GM19438 (cell line): ENCODE measurements at regions not wholly inside any gene's neighbourhood (a gene's known extent, or its start where the extent isn't known, plus 50 kb on each side); places are given as distances from the start of the nearest gene placed in this dataset.

Source experiments
- ATAC-seq: cut with Tn5 transposase; IDR thresholded peaks from one replicate; pipeline ENCODE4 v1.9.1; 2021; ENCODE audit warnings: low read depth; ENCODE audit not compliant: unreplicated experiment

DNA sequence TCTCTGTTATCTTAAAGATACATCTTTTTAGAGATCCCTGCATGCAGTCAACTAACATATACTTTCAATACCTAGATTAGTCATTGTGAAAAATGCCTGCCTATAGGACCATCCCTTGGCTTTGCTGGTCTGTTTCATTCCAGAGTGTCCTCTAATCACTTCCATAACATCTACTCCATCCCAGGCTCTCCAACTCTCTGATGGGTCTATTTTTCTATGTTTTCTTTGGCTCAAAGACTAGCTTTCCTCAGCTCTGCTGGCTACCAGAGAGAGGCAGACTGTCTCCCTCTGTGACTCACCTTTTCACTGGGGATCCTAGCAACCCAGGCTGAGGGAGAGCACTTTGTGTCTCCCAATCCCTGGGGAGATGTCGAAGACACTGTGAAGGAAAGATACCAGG lies 547.7 kb upstream of the MCTP2 start:
- no peak for ATAC-seq

DNA sequence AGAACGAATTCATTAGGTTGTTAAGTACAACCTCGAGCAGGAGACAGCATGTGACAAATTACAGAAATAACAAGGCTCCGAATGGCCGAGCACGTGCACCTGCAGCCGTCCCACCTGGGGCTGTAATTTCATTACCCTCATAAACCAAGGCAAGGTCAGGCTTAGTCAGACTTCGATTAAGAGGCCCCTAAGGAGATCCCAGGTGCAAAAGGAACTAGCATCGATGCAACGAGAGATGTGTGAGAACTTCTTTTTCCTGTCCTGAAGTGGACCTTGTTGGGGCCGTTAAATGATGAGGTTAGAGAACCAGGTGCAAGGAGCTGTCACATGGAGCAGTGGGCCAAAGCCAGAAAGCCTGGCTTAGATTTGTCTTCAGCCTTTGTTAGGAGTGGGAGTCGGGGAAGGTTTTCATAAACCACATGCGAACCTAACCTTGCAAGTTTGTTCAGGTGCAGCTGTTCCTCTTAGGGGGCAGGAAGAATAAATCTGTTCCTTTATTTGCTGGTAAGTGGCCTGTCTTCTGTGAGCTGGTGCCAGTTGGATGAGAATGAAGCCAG lies 559.9 kb upstream of the MCTP2 start:
- ATAC-seq: no peak

DNA sequence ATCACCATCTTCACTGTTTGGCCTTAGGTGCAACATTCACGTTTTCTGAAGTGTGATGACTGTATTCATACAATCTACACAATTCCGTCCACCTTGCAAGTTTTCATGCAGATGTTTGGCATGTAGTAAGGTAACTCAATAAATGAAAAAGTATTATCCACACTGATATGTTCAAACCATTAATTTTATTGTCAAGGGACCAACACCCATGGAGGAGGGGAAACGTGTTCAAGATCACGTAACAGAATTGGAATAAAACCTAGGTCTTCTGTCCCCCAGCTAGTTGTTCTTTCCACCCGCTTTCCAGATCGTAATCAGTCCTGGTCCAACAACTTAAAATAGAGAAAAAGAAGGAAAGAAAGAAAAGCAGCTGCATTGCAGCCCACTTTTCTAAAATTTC lies 560.4 kb upstream of the MCTP2 start:
- ATAC-seq: no peak

DNA sequence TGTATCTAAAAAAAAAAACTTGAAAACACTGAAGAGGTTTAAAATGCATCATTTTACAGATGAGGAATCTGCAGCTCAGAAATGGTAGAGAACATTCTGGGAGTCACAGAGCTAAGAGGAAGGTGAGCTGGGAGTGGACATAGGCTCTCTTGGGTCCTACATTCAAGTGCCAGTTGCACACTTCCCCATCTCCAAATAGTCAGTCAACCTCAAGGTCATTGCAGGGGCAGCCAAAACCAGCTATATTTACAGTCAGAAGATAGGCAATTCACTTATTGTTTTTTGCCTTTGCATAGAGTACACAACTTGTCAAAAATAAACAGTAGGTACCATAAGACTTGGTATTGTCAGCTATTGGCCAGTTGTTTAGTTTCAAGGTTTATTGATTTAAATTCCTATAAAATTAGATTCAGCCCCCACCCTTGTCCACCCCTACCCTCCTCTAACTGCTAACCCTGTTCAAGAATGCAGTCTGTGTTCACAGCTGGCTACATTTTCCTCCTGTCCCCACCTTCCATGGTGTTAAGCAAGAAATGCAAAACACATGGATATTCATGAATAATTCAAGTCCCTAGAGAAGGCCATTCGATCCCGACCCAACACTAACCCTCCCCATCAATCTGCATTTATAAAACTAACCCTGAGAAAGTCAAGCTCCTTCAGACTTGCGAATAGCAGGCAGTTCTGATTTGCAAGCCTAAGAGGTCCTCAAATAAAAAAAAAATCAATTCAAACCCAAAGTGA lies 567.0 kb upstream of the MCTP2 start:
- ATAC-seq: no peak

DNA sequence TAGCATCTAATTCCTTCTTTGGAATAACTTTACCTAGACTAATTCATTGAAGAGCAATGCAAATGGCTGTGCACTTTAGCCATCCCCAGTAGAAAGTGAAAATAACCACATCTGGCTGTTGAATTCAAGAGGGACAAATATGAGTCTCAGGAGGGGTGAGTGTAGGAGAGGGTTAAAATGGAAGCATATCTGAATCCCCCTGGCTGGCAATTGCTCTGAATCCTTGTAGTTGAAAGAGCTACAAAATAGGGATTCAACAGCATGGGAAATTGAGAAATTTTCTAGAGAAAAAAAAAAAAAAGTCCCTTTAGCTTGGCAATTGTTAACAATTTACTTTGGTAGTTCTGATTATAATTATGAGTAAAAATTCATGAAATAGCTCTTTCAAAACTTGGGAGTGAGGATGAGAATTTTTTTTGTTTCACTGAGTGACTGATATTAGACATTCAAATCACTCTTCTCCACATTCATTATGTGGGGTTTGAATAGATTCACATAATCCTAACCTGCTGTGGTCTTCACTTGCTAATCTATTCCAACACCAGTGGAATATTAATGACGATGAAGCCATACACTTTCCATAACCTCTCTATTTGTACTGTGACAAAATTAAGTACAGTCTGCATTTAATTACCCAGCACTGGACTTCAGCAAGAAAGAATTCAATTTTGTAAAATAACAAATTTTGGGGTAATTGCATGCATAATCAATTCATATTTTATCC lies 569.0 kb upstream of the MCTP2 start:
- no peak for ATAC-seq

DNA sequence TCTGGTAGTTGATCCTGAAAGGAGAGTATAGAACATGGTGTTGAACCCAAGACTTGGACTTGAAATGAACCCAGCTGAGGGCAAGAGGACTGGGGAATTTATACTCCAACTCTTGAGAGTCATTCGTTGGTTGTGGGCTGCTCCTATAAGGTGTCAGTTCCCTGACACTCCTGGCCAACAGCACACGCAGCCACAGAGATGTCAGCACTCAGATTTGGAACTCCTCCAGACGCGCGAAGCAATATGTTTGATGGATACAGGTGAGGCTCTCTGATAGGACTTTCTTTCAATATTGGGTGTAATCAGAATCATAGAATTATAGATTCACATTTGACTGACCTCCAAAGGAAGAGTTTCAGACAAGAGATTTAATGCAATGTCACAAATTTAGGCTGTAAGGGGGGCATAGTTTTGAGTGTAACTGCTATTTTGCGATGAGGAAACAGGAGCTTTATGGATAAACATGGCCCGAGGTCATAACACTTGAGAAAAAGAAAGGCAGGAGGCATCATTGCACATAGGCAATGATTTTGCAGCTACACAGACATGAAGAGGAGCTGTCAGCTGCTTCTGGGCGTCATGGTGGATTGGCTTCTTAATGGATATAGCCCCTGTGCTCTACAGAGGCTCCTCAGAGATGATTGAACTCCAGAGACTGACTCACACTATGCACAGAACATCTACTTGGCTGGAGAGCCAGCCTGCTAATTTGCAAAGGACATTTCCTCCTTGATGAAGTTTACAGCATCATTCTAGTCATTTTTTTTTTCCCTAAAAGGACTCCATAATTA lies 569.2 kb upstream of the RGMA start:
- ATAC-seq: no peak

DNA sequence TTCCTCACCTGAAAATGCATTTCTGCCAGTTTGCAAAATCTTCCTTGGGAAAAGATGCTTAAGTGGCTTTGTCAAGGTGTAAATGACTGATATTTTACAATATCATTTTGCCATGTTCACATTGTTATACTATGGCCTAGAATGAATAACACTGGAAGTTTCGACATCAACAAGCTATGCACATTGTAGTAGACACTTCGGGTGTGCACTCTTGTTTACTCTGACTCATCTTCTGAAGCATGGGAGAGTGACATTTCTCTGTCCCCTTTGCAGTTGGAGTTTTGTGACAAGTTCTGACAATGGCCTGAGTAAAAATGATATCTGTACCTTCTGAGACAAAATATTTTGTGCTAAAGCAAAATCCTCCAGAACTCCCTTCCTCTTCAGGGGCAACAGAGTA lies 567.0 kb upstream of the RGMA start:
- ATAC-seq: no peak

DNA sequence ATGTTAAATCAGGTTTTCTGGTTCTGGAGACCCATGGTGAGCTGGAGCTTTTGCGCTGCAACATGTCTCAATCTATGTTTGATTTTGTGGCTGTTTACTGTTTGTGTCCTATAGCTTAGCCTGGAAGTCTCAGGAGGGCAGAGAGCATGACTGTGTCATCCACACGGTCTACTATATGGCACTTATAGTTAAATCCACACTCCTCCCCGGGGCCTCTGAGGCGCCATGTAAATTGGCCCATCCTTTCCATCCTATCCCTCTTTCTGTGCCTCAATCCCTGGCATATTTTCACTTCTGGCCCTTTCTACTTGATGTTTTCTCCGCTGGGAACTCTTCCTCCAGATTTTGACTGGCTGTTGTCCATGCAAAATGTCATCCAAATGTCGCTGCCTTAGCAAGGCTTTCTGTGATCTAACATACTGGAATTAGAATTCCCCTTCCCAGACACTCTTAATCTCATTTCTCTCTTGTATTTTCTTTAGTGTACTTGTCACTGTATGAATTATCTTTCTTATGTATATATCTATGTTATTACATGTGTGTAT lies 560.8 kb upstream of the RGMA start:
- ATAC-seq: no peak

DNA sequence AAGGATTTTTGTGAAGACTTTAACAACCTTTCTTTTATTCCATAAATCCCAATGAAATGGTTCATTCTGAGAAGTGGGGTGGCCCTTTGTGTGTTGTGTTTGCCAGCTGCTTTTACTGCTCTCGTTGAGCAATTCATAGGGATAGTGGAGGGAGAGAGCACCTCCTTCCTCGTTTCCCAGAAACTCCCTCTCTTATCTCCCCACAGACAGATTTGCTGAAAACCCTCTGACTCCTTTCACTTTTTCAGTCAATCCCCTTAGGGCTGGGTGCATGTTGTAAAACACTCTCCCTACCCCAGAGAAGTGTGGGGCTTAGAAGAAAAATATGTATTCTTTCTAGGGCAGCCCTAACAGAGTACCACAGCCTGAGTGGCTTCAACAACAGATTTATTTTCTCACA lies 557.2 kb upstream of the RGMA start:
- ATAC-seq: no peak

DNA sequence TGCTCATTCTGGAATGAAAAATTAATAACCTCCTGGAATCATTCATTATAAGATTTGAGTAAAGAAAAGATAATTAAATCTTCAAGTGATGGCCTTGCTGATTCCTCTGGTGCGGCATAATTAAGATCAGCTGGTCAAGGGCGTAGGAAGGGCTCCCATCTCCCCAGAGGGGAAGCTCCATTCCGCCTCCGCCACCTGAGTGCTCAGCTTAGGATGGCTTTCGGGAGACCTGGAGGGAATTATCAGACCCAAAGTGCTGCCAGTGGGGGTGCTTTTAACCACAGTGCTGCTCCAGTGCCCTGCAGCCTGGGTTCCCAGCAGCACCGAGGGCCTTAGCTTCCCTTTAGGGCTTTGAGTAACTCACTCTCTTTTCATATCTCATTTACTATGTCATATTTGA lies 556.6 kb upstream of the RGMA start:
- ATAC-seq: no peak

DNA sequence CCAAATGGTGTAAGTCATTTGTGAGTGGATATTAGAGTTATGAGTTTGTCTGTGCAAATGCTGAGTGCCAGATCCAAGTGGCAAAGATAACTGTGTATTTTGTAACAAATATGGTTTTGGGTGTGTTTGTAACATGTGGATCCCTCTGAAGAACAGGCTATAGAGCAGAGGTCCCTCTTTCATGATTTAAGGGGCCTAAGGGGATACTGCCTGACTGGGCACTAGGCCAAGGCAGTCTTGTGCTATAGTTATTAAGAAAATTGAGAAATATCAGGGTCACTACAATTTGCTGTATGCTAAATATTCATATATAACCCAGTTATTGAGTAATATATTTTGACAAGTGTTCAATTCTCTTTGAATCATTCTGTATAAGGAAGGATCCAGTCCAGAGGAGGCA lies 555.6 kb upstream of the RGMA start:
- ATAC-seq: no peak

DNA sequence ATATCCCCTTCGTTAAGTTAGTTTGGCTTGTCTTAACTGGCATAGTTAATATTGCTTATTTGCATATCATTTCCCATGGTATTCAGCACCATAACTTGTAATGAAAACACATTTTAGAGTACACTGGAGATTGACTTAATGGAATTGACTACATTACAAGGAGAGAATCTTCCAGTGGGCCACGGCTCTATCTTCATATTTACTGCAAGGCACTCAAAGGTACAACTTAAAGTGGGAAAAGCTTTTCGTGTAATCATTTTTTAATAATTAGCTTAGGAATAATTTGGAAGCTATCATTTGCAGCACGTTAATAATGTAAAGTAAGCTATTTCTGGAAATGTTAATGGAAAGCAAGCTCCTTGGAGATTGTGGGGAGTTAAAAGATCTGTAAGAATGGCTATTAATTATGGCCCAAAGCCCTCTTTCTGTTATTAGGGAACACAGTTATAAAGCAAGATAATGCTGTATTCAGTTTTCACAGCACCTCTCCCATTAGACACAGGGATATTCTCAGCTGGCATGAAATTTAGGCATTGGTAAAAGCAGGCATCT lies 551.5 kb upstream of the RGMA start:
- no peak for ATAC-seq

DNA sequence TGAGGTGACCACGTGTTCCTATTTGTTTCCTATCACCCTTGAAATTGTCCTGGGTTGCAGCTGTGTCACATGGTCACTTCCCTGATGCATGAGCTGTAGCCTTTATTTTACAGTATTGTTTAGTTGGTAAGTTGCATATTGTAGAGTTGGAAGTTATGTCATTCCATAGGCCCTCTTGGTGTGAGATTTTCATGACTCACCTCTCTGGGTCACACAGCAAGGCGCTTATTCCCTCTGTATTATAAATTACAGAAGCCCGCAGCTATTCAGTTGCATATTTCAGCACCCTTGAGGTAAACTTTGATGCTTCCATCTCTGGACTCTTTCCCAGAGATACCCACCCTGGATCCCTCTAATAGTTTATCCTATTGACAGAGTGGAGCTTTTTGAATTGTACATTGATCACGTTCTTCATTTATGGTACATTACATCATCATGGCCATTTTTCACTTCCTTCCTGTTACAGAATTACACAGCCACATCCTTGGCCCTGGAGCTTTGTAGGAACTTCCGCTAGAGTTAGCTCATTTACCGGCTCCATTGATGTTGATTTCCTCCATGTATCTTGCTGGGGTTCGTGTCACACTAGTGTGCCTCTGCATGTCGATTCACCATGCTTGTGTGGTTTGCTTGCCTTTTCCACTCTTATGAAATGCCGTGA lies 543.1 kb upstream of the RGMA start:
- no peak for ATAC-seq

DNA sequence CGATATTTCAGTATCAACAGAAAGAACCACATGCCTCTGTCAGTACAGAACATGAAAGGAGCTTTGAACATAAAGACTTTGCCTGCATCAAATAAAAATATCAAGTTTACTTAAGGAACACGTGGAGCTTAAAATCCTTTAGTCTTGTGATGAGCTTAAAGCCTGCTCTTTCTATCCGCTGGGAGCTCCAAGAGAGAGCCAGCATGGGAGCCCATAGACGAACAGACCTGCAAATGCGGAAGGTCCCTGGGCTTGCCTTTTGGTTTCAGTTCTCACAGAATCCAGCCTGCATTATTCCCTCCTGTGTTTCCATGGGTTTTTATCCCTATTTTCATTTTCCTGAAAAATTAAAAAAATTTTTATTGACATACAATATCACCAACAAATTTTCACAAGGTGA lies 530.6 kb upstream of the RGMA start:
- no peak for ATAC-seq

DNA sequence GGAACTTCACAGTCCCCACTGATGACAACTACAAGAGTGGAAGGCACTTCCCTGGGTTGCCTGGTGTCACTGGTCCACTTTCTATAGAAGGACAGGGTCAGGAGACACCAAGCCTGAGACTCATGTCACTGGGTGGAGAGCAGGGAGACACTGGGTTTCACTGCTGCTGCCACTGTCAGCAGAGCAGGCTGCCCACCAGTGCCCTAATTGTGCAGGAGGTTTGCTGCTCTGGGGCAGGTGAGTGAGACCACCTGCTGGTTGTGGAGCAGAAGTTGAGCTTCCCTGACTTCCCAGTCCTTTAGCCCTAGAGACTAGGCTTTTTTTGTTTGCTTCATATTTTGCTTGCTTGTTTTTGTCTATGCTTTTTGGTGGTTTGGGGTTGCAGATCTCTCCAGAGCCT lies 528.4 kb upstream of the RGMA start:
- ATAC-seq: no peak

DNA sequence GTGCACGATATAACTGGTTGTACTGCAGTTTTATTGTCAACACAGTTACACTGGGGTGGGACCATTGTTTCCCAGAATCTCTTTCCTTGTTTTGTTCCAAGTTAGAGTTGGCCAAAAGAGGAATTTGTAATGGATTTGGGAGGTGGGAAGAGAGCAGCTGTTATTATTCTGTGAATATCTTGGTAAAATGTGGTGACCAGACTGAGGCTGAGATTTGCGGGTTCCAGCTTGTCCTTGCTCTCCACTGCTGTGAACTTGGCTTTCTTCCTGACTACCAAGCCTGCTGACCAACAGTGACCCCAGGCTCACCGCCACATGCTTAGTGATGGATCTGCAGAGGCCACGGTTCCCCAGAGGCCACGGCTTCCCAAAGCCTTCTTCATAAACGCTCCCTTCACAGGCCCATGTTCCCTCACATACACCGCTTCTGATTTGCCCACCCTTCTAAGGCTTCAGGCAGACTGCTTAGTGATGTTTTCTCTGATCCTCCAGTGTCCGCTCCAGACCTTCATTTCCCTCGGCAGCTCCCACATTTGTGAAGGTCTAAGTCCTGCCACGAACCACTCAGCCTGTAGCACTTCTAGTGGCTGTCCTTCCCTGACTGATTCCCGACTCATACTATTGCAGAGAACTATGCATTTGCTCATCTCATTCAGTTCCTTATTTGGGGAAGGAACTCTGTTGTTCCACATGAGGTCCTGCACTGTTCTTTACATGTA lies 525.5 kb upstream of the RGMA start:
- no peak for ATAC-seq

DNA sequence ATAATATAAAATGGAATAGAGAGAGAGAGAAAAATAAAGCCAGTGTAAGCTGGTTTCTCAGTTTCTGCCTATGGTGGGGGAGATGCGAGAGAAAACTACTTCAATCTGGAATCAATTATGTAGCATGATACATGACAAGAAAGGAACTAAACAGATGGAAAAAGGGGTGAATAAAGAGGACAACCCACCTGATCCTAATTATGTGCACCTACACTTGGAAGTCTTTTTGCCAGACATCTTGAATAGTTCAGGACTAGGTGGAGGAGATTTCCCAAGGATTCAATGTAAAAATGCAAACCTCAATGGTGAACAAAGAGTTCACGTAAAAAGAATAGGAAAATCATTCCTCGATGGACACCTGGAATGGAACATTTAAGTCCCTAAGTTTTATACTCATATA lies 524.4 kb upstream of the RGMA start:
- no peak for ATAC-seq

DNA sequence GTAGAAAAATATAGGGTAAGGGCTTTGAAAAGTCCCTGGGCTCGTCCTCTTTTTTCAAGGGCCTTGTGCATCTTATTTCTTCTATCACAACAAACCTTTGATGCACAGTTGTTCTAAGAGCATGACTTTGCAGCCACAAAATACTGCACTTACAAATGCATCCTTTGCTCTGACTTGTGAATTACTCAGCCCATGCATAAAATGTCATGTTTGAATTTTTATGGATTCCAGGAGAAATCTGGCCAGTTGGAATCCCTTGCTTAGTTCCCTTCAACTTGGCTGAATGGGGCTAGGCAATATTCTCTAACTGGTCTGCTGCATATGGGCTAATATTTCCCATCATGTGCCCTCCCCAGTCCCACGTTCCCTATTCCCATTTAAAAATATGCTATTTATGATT lies 523.9 kb upstream of the RGMA start:
- no peak for ATAC-seq

DNA sequence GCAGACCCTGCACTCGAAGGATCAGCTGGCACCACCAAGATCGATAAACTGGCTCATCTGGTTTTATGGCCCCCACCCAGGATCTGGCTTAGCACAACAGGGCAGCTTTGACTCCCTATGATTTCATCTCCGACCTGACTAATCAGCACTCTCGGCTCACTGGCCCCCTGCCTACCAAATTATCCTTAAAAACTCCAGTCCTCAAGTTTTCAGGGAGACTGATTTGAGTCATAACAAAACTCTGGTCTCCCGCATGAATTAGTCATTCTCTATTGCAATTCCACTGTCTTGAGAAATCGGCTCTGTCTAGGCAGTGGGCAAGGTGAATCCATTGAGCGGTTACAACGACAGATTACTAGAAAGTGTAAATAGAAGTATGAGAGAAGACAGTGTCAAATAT lies 521.9 kb upstream of the RGMA start:
- ATAC-seq: no peak
